ENCODE measurements at regions not wholly inside any gene's neighbourhood (a gene's known extent, or its start where the extent isn't known, plus 50 kb on each side); places are given as distances from the start of the nearest gene placed in this dataset.

- TF ChIP-seq CTCF (IDR thresholded peaks at IDR 0.05; ENCODE audit: borderline replicate concordance, extremely low read depth, low read length, poor library complexity, severe bottlenecking) (no peak), EZH2 (IDR thresholded peaks at IDR 0.05; ENCODE audit: borderline replicate concordance, low read depth, low read length, severe bottlenecking) (no peak)
Observed at GRCh38 chr3:6091262-6091661, 769.7 kb upstream of the GRM7 start.

Data from DND-41 (cell line).